ENCODE measurements at regions not wholly inside any gene's neighbourhood (a gene's known extent, or its start where the extent isn't known, plus 50 kb on each side); places are given as distances from the start of the nearest gene placed in this dataset.
A peak's percentile ranks its signal among the peaks of the same experiment; 100 is the strongest.

- H3K4me3 ChIP-seq (ENCODE audit: low read depth, low read length) = no peak overlapping the region
- peak; percentile 39 for DNase-seq (ENCODE audit: low read depth)
- in situ Hi-C loops (cut with HindIII; ENCODE audit: low sequenced_read_pairs) = no loop called here
- no peak for TF ChIP-seq CTCF (IDR thresholded peaks at IDR 0.05; ENCODE audit: low read depth, low read length, missing control alignments)
Measured at GRCh38 chr21:25307489-25307888, 299.8 kb downstream of the MRPL39 start.

- no peak for DNase-seq (ENCODE audit: low read depth)
- TF ChIP-seq CTCF (IDR thresholded peaks at IDR 0.05; ENCODE audit: low read depth, low read length, missing control alignments) = no peak
- H3K4me3 ChIP-seq (ENCODE audit: low read depth, low read length) = no peak overlapping the region
- in situ Hi-C loops (cut with HindIII; ENCODE audit: low sequenced_read_pairs) = no loop called here
Measured at GRCh38 chr21:25304611-25305010, 302.7 kb downstream of the MRPL39 start.

- no peak overlapping the region for H3K4me3 ChIP-seq (ENCODE audit: low read depth, low read length)
- TF ChIP-seq CTCF (IDR thresholded peaks at IDR 0.05; ENCODE audit: low read depth, low read length, missing control alignments) = no peak
- DNase-seq (ENCODE audit: low read depth) = no peak
- in situ Hi-C loops (cut with HindIII; ENCODE audit: low sequenced_read_pairs) = no loop called here
Measured at GRCh38 chr21:25300632-25301031, 306.6 kb downstream of the MRPL39 start.

- no peak for TF ChIP-seq CTCF (IDR thresholded peaks at IDR 0.05; ENCODE audit: low read depth, low read length, missing control alignments)
- no peak for DNase-seq (ENCODE audit: low read depth)
- H3K4me3 ChIP-seq (ENCODE audit: low read depth, low read length) = no peak overlapping the region
- in situ Hi-C loops (cut with HindIII; ENCODE audit: low sequenced_read_pairs) = no loop called here
Measured at GRCh38 chr21:25298512-25299491, 308.5 kb downstream of the MRPL39 start.

- H3K4me3 ChIP-seq (ENCODE audit: low read depth, low read length) = no peak overlapping the region
- TF ChIP-seq CTCF (IDR thresholded peaks at IDR 0.05; ENCODE audit: low read depth, low read length, missing control alignments) = no peak
- no peak for DNase-seq (ENCODE audit: low read depth)
- in situ Hi-C loops (cut with HindIII; ENCODE audit: low sequenced_read_pairs) = no loop called here
Measured at GRCh38 chr21:25297117-25297516, 310.2 kb downstream of the MRPL39 start.

GRCh38 chr21:25296252-25296651 is 311.0 kb downstream of the MRPL39 start:
- DNase-seq (ENCODE audit: low read depth) = no peak
- H3K4me3 ChIP-seq (ENCODE audit: low read depth, low read length) = no peak overlapping the region
- no peak for TF ChIP-seq CTCF (IDR thresholded peaks at IDR 0.05; ENCODE audit: low read depth, low read length, missing control alignments)
- in situ Hi-C loops (cut with HindIII; ENCODE audit: low sequenced_read_pairs) = no loop called here
